ENCODE measurements at regions not wholly inside any gene's neighbourhood (a gene's known extent, or its start where the extent isn't known, plus 50 kb on each side); places are given as distances from the start of the nearest gene placed in this dataset.
"Not testable (repeated sequence)": the region's sequence is repeated elsewhere in the genome, so short reads cannot be mapped to it uniquely, and the experiment has no call there.

DNA sequence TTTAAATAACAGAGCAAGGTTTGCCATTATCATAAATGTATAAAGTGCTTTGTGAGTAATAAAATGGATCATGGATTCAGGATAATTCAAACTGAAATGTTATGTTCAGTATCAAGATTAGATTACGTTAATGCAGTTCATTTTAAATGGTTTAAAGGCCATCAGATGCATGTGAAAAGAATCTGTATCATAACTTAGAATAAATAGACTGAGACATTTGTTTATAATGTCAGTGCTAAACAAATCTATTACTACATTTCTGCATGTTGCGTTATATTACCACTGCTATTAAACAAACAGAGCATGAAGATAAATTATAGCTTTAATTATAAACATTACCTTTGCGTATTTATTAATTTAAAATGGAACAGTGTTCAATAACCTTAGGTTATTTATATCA, 160.2 kb downstream of the TOX3 start:
- DNase-seq, result no peak

DNA sequence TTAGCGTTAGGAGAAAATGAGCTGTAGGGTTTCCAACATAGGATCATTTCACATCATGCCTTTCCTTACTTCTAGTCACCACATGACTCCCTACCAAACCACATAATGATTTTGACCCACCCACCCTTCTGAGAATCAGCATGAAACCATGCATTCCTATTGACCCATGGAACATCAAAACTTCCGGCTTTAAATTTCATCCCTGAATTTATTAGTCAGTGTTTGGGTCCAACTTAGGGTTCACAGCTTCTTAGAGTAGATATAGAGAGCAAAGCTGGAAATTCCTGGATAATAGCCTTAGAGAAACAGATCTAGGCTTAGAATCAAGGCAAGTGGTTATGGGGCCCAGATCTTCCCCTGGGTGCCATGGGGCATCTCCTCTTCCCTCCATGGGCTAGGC, 162.6 kb downstream of the TOX3 start:
- DNase-seq, result no peak

GRCh38 chr16:52383640-52384292, 163.2 kb downstream of the TOX3 start:
- peak; percentile 40 for DNase-seq

DNA sequence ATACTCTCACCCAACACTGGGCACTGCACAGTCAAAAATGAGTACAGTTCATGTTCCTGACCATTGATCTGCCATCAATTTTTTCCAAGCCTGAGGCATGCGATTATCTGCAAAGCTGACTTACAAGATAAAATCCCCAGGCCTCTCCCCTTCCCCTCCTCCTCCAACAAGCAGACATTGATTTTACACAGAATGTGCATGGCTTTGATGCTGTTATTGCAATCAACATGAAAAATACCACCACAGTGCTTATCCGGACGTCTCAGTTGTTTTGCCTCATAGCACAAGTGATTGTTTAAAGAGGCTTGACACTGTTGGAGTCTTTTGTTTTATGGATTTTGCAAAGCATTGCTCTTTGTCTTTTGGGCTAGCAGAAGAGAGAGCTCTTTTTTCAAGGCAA, 163.8 kb downstream of the TOX3 start:
- no peak for DNase-seq

DNA sequence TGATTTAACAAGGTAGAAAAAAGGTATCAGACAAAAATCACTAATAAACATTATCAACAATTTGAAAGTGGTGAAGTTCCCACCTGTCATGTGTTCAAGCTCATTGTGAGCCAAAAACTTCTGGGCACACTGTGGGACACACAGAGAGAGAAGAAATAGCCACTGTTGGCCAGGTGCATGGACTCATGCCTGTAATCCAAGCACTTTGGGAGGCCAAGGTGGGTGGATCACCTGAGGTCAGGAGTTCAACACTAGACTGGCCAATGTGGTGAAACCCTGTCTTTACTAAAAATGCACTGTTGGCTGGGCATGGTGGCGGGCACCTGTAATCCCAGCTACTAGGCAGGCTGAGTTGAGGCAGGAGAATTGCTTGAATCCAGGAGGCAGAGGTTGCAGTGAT, 167.4 kb downstream of the TOX3 start:
- DNase-seq, result no peak

DNA sequence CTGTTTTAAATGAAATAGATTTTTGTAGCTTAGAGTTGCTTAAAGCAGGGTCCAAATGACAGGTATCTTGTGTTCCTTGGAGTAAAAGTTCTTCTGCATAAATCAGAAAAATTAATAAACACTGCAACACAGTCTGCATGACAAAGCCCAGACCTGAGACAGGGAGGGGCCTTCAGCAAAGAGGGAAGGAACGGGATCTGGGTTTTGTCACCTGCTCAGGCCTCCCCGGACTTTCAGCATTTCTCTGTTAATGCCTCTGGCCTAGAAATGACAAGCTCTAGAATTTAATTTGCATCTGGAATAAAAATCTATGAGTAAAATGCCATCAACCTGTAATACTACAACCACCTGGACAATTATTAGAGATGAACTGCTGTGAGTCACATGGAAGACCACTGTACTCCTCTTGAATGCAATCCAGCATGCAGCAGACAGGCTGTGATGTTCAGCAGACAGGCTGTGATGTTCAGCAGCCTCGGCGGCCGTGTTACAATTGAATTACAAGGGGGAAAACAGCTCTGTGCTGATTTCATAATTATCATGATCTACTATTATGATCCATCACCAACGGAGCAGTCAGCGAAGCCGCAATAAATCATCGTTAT, 170.2 kb downstream of the TOX3 start:
- no peak for DNase-seq

GRCh38 chr16:52372313-52372712, 174.6 kb downstream of the TOX3 start:
- DNase-seq, result no peak

GRCh38 chr16:52368859-52369258, 178.1 kb downstream of the TOX3 start:
- no peak for DNase-seq

DNA sequence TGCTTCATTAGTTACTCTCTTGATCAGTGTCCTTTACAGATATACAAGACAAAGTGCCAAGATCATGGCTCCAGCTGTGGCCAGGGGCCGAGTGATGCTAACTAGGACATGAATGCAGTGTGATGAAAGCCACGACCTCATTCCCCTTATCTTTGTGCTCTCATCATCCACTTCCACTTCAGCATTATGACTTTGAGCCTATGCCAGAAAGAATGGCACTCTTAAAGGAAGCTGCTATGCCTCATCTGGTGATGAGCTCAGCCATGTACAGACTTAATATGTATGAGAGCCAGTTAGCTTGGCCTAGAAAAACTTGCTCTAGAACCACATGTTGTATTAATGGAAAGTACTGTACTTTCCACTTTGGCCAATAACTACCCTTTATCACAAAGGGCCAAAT, 179.1 kb downstream of the TOX3 start:
- no peak for DNase-seq

DNA sequence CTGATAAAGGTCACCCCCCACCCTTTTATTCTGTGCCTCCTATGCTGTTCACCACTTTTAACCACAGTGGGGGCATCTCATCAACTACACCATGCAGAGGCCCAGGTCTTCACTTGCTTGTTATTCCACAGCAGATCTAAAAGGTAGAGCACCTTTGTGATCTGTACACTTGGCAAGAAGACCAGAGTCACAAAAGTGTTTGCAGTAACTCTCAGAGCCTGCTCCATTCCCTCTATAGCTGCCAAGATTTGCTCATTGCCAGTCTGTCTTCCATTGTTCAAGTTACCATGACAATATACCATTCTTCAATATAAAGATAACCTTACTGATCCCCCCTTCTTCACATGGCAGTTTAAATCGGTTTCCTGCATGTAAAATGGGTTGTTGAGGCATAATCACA, 180.0 kb downstream of the TOX3 start:
- no peak for DNase-seq

GRCh38 chr16:52364500-52364899, 182.4 kb downstream of the TOX3 start:
- no peak for DNase-seq

- DNase-seq, result no peak
Measured at GRCh38 chr16:52363082-52363481, 183.9 kb downstream of the TOX3 start.

GRCh38 chr16:52357711-52358110, 189.2 kb downstream of the TOX3 start:
- DNase-seq, result no peak

DNA sequence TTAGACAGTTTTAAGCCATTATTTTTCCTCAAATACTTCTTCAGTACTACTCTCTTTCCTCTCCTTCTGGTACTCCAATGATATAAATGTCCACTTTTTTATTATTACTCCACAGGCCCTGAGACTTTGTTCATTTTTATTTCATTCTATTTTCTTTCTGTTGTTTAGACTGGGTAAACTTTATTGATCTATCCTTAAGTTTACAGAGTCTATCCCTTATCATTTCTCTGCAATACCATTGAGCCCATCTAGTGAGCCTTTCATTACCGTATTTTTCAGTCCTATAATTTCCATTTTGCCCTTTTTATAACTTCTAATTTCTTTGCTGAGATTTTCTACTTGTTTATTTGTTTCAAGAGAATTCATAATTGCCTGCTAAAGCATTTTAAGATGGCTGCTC, 193.7 kb downstream of the TOX3 start:
- DNase-seq, result no peak

DNA sequence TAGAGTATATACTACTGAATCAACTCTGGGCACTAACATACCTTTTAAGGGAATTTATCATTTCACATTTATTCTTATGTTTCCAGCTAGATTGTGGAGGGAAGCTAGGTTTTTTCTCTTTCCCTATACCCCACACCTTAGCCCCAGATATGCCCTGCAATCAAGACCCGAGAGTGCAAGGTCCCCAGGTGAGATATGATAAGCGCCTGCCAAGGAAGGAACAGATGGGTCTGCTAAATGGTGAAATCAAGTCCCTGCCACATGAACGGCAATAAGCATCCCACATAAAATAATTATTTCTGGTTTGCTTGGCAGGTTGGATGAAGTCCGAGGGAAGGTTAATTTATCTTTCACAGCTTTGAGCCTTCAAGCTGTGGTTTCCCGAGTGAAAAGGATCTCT, 195.5 kb downstream of the TOX3 start:
- no peak for DNase-seq

DNA sequence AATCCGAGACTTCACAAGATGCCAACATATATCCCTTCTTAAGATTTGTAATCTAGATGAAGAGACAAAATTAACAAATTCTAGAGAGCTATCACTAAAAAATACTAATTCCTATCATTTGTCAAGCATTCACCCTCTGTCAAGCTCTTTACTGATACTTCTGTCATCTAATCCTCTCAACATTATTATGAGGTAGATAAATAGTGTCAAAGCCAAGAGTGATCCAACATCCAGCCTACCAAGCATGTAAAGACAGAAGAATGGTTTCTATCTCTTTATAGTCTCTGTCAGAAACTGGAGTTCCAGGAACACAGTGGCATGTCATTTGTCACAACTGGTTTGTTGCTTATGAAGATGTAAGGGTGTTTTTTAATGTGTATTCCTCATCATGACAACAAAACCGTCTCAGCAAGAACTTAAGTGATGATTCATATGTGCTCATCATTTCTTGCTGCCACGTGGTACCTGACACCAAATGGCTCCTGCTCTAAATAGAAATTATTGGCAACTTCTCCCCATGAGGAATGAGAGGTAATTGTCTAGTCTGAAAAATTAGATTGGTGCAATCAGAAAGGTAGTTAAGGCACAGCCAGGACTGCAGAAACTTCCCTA, 196.8 kb downstream of the TOX3 start:
- DNase-seq, result no peak

DNA sequence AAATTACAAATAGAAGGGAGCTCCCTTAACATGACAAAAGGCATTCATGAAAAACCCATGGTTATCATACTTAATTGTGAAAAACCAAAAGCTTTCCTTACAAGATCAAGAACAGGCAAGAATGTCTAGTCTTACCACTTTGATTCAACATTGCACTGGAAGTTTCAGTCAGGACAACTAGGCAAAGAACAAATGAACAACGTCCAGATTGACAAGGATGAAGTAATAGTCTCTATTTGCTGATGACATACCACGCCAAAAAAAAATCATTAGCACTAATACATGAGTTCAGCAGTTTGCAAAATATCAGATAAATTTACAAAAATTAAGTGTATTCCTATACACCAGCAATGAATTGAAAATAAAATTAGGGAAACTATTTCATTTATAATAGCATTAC, 200.2 kb downstream of the TOX3 start:
- DNase-seq, result no peak

DNA sequence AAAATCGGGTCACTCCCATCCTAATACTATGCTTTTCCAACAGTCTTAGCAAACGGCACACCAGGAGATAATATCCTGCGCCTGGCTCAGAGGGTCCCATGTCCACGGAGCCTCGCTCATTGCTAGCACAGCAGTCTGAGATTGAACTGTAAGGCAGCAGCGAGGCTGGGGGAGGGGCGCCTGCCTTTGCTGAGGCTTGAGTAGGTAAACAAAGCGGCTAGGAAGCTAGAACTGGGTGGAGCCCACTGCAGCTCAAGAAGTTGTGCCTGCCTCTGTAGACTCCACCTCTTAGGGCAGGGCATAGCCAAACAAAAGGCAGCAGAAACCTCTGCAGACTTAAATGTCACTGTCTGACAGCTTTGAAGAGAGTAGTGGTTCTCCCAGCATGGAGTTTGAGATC, 213.3 kb downstream of the TOX3 start:
- DNase-seq, result not testable (repeated sequence)

- DNase-seq, result no peak
Measured at GRCh38 chr16:52320930-52321439, 226.0 kb downstream of the TOX3 start.

GRCh38 chr16:52318302-52319009, 228.5 kb downstream of the TOX3 start:
- DNase-seq, result peak; percentile 46

GRCh38 chr16:52316241-52316640, 230.7 kb downstream of the TOX3 start:
- no peak for DNase-seq

GRCh38 chr16:52312716-52313115, 234.2 kb downstream of the TOX3 start:
- DNase-seq, result no peak

- peak; percentile 37 for DNase-seq
Measured at GRCh38 chr16:52309446-52310416, 237.2 kb downstream of the TOX3 start.
